KMS-11 (cell line): ENCODE measurements at regions not wholly inside any gene's neighbourhood (a gene's known extent, or its start where the extent isn't known, plus 50 kb on each side); places are given as distances from the start of the nearest gene placed in this dataset.

Experiments
- H2AFZ ChIP-seq: fragments of 200-600 bp; sonication (generic); 2 replicates; pipeline ENCODE4 v1.6.1; 2016; ENCODE audit warnings: antibody characterized with exemption, mixed run types, low read depth
- H3K27ac ChIP-seq: fragments of 200-600 bp; sonication (generic); 2 replicates; pipeline ENCODE4 v1.6.1; 2016; ENCODE audit warnings: mild to moderate bottlenecking, mixed run types
- H3K27me3 ChIP-seq: fragments of 200-600 bp; sonication (generic); 2 replicates; pipeline ENCODE4 v1.6.1; 2017; ENCODE audit warnings: mild to moderate bottlenecking, low read depth, mixed run types, moderate library complexity; ENCODE audit not compliant: insufficient read depth
- H3K36me3 ChIP-seq: fragments of 200-600 bp; sonication (generic); 2 replicates; pipeline ENCODE4 v1.6.1; 2017; ENCODE audit warnings: mild to moderate bottlenecking, mixed run types; ENCODE audit not compliant: insufficient read depth
- H3K4me1 ChIP-seq: fragments of 200-600 bp; sonication (generic); 2 replicates; pipeline ENCODE4 v1.6.1; 2016; ENCODE audit warnings: mild to moderate bottlenecking, low read depth, mixed run types; ENCODE audit not compliant: poor library complexity, severe bottlenecking
- H3K4me2 ChIP-seq: fragments of 200-600 bp; sonication (generic); 2 replicates; pipeline ENCODE4 v1.7.0; 2016; ENCODE audit warnings: mild to moderate bottlenecking, mixed run types
- H3K4me3 ChIP-seq: fragments of 200-600 bp; sonication (generic); IDR thresholded peaks from 2 replicates; pipeline ENCODE4 v1.6.1; 2017; ENCODE audit warnings: low read depth, low read length, mixed read lengths; ENCODE audit not compliant: insufficient read depth
- H3K79me2 ChIP-seq: fragments of 200-600 bp; sonication (generic); 2 replicates; pipeline ENCODE4 v1.6.1; 2016; ENCODE audit warnings: low read depth, mixed run types; ENCODE audit not compliant: insufficient read depth
- H3K9ac ChIP-seq: fragments of 200-600 bp; sonication (generic); 2 replicates; pipeline ENCODE4 v1.6.1; 2016; ENCODE audit warnings: mild to moderate bottlenecking, mixed run types
- H4K20me1 ChIP-seq: fragments of 200-600 bp; sonication (generic); 2 replicates; pipeline ENCODE4 v1.6.1; 2016; ENCODE audit warnings: mild to moderate bottlenecking, mixed run types; ENCODE audit not compliant: insufficient read depth
- TF ChIP-seq, protein P1 (sequence below): fragments of 200-600 bp; sonication (generic); conservative IDR thresholded peaks from 2 replicates; pipeline ENCODE4 v1.6.1; 2017; ENCODE audit warnings: low read depth, mild to moderate bottlenecking, antibody characterized with exemption, low read length, moderate library complexity, mixed read lengths

DNA sequence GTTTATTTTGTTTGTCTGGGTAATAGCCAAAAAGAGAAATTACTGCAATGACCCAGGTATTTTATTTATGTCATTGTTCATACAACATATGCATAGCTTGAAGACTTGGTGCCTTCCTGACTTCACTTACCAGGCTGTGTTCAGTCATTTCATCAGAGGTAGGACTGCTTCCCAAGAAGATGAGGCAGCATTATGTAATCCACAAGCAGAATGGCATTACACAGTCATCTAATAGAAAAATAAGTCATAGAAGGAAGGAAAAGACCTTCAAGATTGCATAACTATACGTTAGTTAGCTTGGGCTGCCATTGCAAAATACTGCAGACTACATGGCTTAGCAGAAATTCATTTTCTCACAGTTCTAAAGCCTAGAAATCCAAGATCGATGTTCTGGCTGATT is 167.5 kb downstream of the NMUR2 start:
- no peak overlapping the region for H3K4me3 ChIP-seq
- no peak overlapping the region for H3K9ac ChIP-seq
- no peaks in the 10 kb centered on the region for H3K79me2 ChIP-seq
- TF ChIP-seq, protein P1, sequence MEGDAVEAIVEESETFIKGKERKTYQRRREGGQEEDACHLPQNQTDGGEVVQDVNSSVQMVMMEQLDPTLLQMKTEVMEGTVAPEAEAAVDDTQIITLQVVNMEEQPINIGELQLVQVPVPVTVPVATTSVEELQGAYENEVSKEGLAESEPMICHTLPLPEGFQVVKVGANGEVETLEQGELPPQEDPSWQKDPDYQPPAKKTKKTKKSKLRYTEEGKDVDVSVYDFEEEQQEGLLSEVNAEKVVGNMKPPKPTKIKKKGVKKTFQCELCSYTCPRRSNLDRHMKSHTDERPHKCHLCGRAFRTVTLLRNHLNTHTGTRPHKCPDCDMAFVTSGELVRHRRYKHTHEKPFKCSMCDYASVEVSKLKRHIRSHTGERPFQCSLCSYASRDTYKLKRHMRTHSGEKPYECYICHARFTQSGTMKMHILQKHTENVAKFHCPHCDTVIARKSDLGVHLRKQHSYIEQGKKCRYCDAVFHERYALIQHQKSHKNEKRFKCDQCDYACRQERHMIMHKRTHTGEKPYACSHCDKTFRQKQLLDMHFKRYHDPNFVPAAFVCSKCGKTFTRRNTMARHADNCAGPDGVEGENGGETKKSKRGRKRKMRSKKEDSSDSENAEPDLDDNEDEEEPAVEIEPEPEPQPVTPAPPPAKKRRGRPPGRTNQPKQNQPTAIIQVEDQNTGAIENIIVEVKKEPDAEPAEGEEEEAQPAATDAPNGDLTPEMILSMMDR, result no peak
- H3K36me3 ChIP-seq, result no peaks in the 10 kb centered on the region
- no peaks in the 10 kb centered on the region for H3K27me3 ChIP-seq
- no peaks in the 10 kb centered on the region for H3K4me1 ChIP-seq
- H3K27ac ChIP-seq, result no peak overlapping the region
- H3K4me2 ChIP-seq, result no peak overlapping the region
- H2AFZ ChIP-seq, result no peak overlapping the region
- H4K20me1 ChIP-seq, result no peaks in the 10 kb centered on the region

DNA sequence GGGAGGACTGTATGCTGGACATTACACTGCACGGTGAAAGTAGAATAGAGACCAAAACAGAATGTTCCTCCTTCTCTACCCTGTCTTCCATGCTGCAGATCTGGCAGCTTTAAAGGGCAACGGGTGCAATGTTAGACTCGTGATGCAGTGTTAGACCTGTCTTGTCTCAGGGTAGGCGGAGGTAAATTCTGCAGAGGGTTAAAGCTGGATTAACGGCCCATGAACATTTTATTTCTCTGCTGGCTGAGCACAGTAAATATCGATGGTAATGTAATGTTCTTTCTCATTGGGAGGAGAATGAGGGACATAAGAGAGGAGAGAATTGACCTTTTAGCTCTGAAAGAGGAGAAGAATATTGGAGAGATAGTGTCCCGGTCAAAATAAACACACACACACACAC is 178.9 kb downstream of the NMUR2 start:
- Histone ChIP-seq H2AFZ (no peak overlapping the region), H3K27ac (no peak overlapping the region), H3K36me3 (no peaks in the 10 kb centered on the region), H3K4me2 (no peak overlapping the region), H3K79me2 (no peaks in the 10 kb centered on the region), H3K4me3 (no peak overlapping the region), H3K9ac (no peak overlapping the region), H3K4me1 (no peaks in the 10 kb centered on the region), H4K20me1 (no peaks in the 10 kb centered on the region), H3K27me3 (no peaks in the 10 kb centered on the region)
- TF ChIP-seq, protein P1, result no peak

DNA sequence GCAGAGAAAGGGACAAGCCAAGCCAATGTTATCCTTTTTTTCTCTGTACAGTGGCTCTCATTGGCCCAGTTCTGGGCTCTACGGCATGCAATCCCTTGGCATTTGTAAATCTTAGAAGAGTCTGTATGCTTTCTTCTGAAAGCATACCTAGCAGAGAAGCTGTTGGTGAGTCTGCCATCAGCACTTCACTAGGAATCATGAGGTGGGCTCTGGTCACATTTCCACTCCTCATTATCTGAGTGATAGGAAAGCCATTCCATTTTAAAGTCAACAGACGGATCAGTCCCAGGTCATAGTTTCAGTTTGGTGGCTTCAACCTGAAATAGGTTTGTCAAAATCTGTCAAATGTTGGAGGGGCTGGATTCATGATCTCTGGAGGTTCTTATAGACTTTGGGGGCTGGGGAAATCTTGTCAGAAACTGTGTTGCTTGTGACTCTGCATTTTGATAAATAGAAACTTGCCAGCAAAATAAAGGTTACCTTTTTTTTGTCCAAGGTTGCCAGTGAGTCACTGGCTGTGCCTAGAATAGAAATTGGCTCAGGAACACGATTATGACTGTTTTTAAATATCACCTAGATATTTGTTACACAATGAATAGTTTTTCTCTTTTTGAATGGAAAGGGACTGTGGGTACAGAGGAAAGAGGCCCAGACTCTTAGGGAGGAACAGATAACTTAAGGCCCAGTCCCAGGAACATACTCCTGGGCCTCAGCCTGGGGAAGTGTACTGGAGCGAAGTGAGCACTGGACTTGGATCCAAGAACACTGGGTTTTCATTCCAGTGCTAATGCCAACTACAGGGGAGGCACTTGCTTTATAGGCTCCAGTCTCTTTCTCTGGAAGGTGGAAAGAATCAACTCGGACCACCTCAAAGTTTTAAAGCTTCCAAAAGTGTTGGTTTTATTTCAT is 183.1 kb downstream of the NMUR2 start:
- Histone ChIP-seq H3K9ac (no peak overlapping the region), H3K27me3 (no peaks in the 10 kb centered on the region), H3K4me1 (no peaks in the 10 kb centered on the region), H3K36me3 (no peaks in the 10 kb centered on the region), H3K4me3 (no peak overlapping the region), H3K4me2 (no peak overlapping the region), H4K20me1 (no peaks in the 10 kb centered on the region), H2AFZ (no peak overlapping the region), H3K27ac (no peak overlapping the region), H3K79me2 (no peaks in the 10 kb centered on the region)
- TF ChIP-seq, protein P1, result no peak

DNA sequence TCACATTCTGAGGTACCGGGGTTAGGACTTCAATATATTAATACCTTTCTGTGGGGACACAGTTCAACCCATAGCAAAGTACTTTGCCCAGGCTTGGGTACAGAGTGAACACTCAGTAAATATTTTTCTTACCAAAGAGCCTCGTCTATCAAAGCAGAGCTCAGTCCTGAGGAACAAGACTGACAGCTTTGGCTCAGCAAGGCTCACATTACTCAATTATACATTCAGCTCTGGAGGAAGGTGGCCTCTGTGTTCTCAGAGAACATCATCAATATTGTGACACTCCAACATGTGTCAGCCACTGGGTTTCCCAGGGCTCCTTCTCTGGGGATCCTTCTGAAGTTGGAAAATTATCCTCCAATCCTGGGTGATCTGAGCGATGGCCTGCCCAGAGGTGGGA is 186.4 kb downstream of the NMUR2 start:
- no peaks in the 10 kb centered on the region for H4K20me1 ChIP-seq
- H3K4me1 ChIP-seq, result no peaks in the 10 kb centered on the region
- H2AFZ ChIP-seq, result no peak overlapping the region
- H3K4me3 ChIP-seq, result no peak overlapping the region
- no peak overlapping the region for H3K9ac ChIP-seq
- H3K79me2 ChIP-seq, result no peaks in the 10 kb centered on the region
- H3K4me2 ChIP-seq, result no peak overlapping the region
- H3K27ac ChIP-seq, result no peak overlapping the region
- H3K36me3 ChIP-seq, result no peaks in the 10 kb centered on the region
- TF ChIP-seq, protein P1, result no peak
- H3K27me3 ChIP-seq, result no peaks in the 10 kb centered on the region
